ENCODE measurements at regions not wholly inside any gene's neighbourhood (a gene's known extent, or its start where the extent isn't known, plus 50 kb on each side); places are given as distances from the start of the nearest gene placed in this dataset.

- H3K4me3 ChIP-seq (ENCODE audit: control insufficient read depth, low read depth, low read length) = no peak overlapping the region
These were observed 778.4 kb upstream of the FRG1 start for GRCh38 chr4:189162073-189162789.

DNA sequence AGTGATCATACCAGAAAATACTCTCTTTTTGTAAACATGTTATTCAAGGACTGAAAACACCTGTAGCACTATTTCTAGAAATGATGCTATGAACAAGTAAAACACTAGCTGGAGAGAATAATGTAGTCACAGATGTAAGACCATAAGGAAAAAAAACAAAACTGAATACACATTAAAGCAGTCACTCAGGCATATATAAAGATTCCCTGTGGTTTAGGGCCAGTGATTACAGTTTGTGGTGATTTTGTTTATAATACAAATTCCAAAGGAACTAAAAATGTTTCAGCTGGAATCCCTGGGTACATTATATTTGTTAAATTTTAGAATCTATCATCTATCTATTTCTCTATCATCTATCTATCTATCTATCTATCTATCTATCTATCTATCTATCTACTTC lies 777.8 kb upstream of the FRG1 start:
- TF ChIP-seq CTCF (IDR thresholded peaks at IDR 0.05; ENCODE audit: control insufficient read depth, insufficient read depth, low read depth, low read length, missing control alignments) = no peak
- H3K4me3 ChIP-seq (ENCODE audit: control insufficient read depth, low read depth, low read length) = no peak overlapping the region
- DNase-seq (ENCODE audit: low read depth) = no peak

More at GRCh38 chr4:189162073-189162789, 778.4 kb upstream of the FRG1 start:
- TF ChIP-seq CTCF (IDR thresholded peaks at IDR 0.05; ENCODE audit: control insufficient read depth, insufficient read depth, low read depth, low read length, missing control alignments) = no peak
- DNase-seq (ENCODE audit: low read depth) = no peak

DNA sequence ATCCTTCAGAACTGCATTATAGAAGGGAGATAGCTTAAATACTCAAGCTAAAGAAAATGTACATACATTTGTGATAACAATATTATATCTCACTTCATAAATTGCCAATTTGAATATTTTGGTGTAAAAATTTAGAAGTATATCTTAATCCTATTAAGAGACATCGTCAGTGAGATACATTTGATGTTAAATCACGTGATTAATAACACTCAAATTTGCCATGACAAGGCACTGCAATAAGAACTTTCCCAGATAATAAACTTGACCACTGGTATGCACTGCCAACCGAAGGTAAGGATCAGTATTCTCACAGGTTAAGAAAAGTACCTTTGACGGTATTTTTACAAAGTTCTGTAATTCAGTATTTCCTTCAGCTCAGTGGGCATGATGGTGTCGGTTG lies 764.7 kb upstream of the FRG1 start:
- no peak overlapping the region for H3K4me3 ChIP-seq (ENCODE audit: control insufficient read depth, low read depth, low read length)
- TF ChIP-seq CTCF (IDR thresholded peaks at IDR 0.05; ENCODE audit: control insufficient read depth, insufficient read depth, low read depth, low read length, missing control alignments) = no peak
- no peak for DNase-seq (ENCODE audit: low read depth)

DNA sequence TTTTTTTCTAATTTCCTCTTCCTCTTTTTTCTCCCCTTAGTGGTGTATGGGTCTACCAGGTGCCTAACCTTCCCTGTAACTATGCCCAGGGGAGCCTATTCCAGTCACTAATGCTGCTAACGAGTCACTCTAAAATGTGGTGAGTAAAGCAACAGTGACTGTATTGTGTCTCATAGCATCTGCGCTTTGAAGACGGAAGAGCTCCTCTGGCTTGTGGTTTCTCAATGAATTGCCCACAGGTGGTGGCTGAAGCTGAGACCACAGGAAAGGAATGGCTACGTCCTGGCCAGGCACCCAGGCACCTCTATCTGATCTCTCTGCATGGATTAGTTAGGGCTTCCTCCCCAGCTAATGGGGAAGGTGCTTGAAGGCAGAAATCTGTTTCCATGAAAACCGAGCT lies 763.5 kb upstream of the FRG1 start:
- DNase-seq (ENCODE audit: low read depth) = no peak
- no peak overlapping the region for H3K4me3 ChIP-seq (ENCODE audit: control insufficient read depth, low read depth, low read length)
- TF ChIP-seq CTCF (IDR thresholded peaks at IDR 0.05; ENCODE audit: control insufficient read depth, insufficient read depth, low read depth, low read length, missing control alignments) = no peak

DNA sequence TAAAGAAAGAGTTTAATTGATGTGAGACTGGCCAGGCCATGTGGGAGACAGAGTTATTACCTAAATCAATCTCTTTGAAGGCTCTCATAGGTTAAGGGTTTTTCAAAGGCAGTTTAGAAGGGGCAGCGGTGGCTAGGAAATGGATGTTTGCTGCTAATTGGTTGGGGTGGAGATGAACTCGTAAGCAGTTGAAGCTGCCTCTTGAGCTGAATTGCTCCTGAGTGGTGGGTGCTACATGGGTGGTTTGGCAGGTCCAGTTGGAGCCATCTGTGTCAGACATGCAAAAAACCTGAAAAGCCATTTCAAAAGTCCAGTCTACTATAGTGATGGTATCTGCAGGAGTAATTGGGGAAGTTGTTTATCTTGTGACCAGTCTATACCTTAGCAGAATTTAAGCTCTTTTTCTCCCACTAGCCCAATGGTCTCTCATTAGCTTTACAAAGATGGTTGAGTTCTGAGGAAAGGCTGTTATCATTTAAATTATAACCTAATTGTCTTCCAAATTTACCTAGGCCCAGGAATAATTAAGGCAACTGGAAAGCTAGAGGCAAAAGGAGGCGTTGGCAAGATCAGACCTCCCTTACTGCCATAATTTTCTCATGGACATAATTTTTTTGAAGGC lies 762.4 kb upstream of the FRG1 start:
- no peak overlapping the region for H3K4me3 ChIP-seq (ENCODE audit: control insufficient read depth, low read depth, low read length)
- no peak for TF ChIP-seq CTCF (IDR thresholded peaks at IDR 0.05; ENCODE audit: control insufficient read depth, insufficient read depth, low read depth, low read length, missing control alignments)
- no peak for DNase-seq (ENCODE audit: low read depth)

GRCh38 chr4:189185810-189186432 lies 754.8 kb upstream of the FRG1 start:
- DNase-seq (ENCODE audit: low read depth) = no peak
- H3K4me3 ChIP-seq (ENCODE audit: control insufficient read depth, low read depth, low read length) = no peak overlapping the region
- no peak for TF ChIP-seq CTCF (IDR thresholded peaks at IDR 0.05; ENCODE audit: control insufficient read depth, insufficient read depth, low read depth, low read length, missing control alignments)

Measured in AG09309 (cell line).